BLaER1 treated with 17β-estradiol and CSF1 and Interleukin-3, amounts not matched to agents 10 nM and 100 nM (cell line): ENCODE measurements at regions not wholly inside any gene's neighbourhood (a gene's known extent, or its start where the extent isn't known, plus 50 kb on each side); places are given as distances from the start of the nearest gene placed in this dataset.
A peak's percentile ranks its signal among the peaks of the same experiment; 100 is the strongest.

ENCODE experiments used
- H3K27ac ChIP-seq, 11 experiments: shearing (Covaris generic); formaldehyde crosslinking; 2 replicates each; pipeline ENCODE4 v1.8.1; 2022
- H3K27me3 ChIP-seq, 11 experiments: shearing (Covaris generic); formaldehyde crosslinking; 2 replicates each; pipeline ENCODE4 v1.8.1; 2022
- H3K36me3 ChIP-seq, 11 experiments: shearing (Covaris generic); formaldehyde crosslinking; 2 replicates each; pipeline ENCODE4 v1.8.1; 2022
- H3K4me1 ChIP-seq, 10 experiments: shearing (Covaris generic); formaldehyde crosslinking; 2 replicates each; pipeline ENCODE4 v1.8.1; 2022
- H3K4me2 ChIP-seq, 11 experiments: shearing (Covaris generic); formaldehyde crosslinking; 2 replicates each; pipeline ENCODE4 v1.8.1; 2022
- H3K4me3 ChIP-seq, 10 experiments: shearing (Covaris generic); formaldehyde crosslinking; 2 replicates each; pipeline ENCODE4 v1.8.1; 2022
- H3K9ac ChIP-seq, 11 experiments: shearing (Covaris generic); formaldehyde crosslinking; 2 replicates each; pipeline ENCODE4 v1.8.1; 2022
- H3K9me3 ChIP-seq, 11 experiments: shearing (Covaris generic); formaldehyde crosslinking; replicated peaks in 1 of 11; 2 replicates each; pipeline ENCODE4 v1.8.1; 2022
- H4K20me1 ChIP-seq, 11 experiments: shearing (Covaris generic); formaldehyde crosslinking; 2 replicates each; pipeline ENCODE4 v1.8.1; 2022
- Cebpa-rat ChIP-seq, 11 experiments: shearing (Covaris generic); IDR thresholded peaks; 2 replicates each; pipeline ENCODE4 v1.8.1; 2022

DNA sequence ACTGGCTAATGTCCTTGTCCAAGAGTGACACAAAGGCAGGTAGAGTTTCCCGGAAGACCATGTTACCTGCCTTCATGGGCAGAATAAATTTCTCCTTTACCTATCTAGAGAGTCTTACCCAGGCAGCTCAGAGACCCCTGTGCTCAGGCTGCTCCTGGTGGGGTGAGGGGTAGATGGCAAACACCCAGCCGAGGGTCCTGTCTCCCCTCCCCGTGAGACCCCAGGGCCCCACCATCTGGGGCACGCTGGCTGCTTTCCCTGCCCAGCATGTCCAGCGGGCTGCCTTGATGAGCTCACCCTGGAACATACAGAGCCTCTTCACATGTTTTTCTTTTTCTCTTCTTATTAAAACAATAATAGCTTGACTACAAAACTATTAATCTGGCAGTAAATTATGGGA lies 116.5 kb downstream of the EDN3 start:
- Histone ChIP-seq H3K9ac (no peak overlapping the region), H3K9me3 (no peaks in the 10 kb centered on the region), H3K27me3 (no peaks in the 10 kb centered on the region), H3K36me3 (no peaks in the 10 kb centered on the region), H3K4me3 (no peak overlapping the region), H3K4me1 (no peaks in the 10 kb centered on the region), H4K20me1 (0 out of 22 replicates have a peak, but pooled peaks cover 0 to 6% (median 0%) of the 10 kb centered on the region in 11 experiments), H3K4me2 (no peak overlapping the region), H3K27ac (no peak overlapping the region)
- TF ChIP-seq Cebpa-rat (IDR thresholded peaks at IDR 0.05), result no peak

- no peaks in the 10 kb centered on the region for H3K27me3 ChIP-seq
- no peak for TF ChIP-seq Cebpa-rat (IDR thresholded peaks at IDR 0.05)
- no peak overlapping the region for H3K9ac ChIP-seq
- H3K4me2 ChIP-seq, result no peak overlapping the region
- H3K4me3 ChIP-seq, result no peak overlapping the region
- H4K20me1 ChIP-seq, result no peaks in the 10 kb centered on the region
- H3K9me3 ChIP-seq, result no peaks in the 10 kb centered on the region
- H3K27ac ChIP-seq, result no peak overlapping the region
- H3K4me1 ChIP-seq, result no peaks in the 10 kb centered on the region
- H3K36me3 ChIP-seq, result no peaks in the 10 kb centered on the region
Observed at GRCh38 chr20:59421089-59421488, 120.7 kb downstream of the EDN3 start.

- Histone ChIP-seq H3K9me3 (no peaks in the 10 kb centered on the region), H3K27ac (no peak overlapping the region), H3K36me3 (no peaks in the 10 kb centered on the region), H3K27me3 (no peaks in the 10 kb centered on the region), H3K4me1 (no peaks in the 10 kb centered on the region), H3K9ac (no peak overlapping the region), H3K4me3 (no peak overlapping the region), H4K20me1 (no peaks in the 10 kb centered on the region), H3K4me2 (no peak overlapping the region)
- no peak for TF ChIP-seq Cebpa-rat (IDR thresholded peaks at IDR 0.05)
Observed at GRCh38 chr20:59421920-59422637, 121.7 kb downstream of the EDN3 start.

DNA sequence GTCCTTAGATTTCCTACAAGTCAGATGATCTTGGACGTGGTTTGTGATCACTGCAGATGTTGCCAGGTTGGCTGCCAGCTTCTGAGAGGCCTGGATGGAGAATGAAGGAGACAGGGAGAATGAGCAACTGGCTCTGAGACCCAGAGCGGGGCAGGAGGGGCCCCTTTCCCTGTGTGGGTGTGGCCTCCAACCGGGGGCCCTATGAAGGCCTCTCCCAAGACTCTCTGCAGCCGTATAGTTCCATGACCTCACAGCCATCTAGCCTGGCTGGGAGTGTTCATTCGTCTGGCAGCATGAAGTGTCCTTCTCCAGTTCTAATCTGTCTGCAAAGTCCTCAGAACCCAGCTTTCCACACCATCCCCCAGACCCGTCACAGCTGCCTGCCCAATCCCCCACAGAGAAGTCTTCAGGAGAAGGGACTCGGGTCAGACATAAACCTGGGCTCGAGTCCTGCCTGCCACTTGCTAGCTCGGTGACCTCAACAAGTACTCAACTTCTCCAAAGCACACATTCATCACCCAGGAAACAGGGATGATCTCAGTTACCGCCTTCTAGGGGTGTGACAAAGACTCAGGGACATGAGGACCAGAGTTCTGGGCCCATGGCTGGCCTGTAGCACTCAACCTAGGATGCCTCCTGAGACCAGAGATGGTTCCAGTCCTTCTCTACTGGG lies 122.6 kb downstream of the EDN3 start:
- Histone ChIP-seq H3K36me3 (no peaks in the 10 kb centered on the region), H3K9me3 (no peaks in the 10 kb centered on the region), H3K9ac (no peak overlapping the region), H3K27me3 (no peaks in the 10 kb centered on the region), H3K27ac (no peak overlapping the region), H4K20me1 (no peaks in the 10 kb centered on the region), H3K4me3 (no peak overlapping the region), H3K4me2 (no peak overlapping the region), H3K4me1 (no peaks in the 10 kb centered on the region)
- TF ChIP-seq Cebpa-rat (IDR thresholded peaks at IDR 0.05), result no peak; a peak in 1 of 22 replicates

DNA sequence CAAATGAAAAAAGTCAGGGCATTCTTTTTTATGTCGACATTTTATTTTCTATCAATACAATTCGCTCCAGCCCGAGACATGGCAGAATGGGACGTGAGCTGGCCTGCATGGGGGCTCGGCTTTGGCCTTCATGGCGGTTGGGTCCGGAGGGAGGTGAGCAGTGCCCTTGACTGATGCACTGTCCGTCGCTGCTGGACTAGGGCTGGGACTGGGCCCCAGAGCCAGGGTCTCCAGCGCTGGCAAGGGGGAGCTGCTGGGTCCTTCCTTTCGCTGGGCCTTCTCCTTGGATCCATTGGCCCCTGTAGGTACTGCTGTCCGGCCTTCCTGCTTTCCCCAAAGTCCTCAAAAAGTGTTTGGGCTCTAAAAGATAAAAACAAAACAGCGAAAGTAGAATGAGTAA lies 124.6 kb downstream of the EDN3 start:
- Histone ChIP-seq H3K9me3 (no peaks in the 10 kb centered on the region), H3K27ac (no peak overlapping the region), H3K4me2 (no peak overlapping the region), H3K4me1 (peaks cover 0 to 12% (median 9%) of the 10 kb centered on the region in 10 experiments; a peak in 13 of 20 replicates), H3K4me3 (no peak overlapping the region), H3K9ac (no peak overlapping the region), H3K36me3 (no peaks in the 10 kb centered on the region), H3K27me3 (no peaks in the 10 kb centered on the region), H4K20me1 (no peaks in the 10 kb centered on the region)
- TF ChIP-seq Cebpa-rat (IDR thresholded peaks at IDR 0.05), result no peak

DNA sequence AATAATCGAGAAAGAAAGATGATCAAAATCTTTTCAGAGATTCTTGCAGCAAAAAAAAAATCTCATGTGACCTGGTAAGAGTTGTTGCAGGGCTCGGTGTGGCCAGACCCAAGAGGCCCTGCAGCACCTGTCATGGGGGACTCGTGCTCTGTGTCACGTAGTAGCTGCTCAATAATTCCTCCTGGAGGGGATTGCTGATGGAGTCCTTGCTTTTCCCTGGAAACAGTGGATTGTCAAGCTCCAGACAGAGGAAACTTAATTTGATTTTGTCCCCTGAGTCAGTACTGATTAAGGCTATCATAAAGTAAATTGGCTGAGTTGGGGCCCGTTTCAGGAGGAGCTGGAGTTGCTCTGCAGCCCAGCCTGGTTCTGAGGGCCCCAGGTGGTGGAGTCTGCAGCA lies 125.2 kb downstream of the EDN3 start:
- Histone ChIP-seq H3K4me1 (peaks cover 0 to 13% (median 9%) of the 10 kb centered on the region in 10 experiments; a peak in 13 of 20 replicates), H3K9me3 (no peaks in the 10 kb centered on the region), H4K20me1 (no peaks in the 10 kb centered on the region), H3K4me3 (no peak overlapping the region), H3K36me3 (no peaks in the 10 kb centered on the region), H3K27me3 (no peaks in the 10 kb centered on the region), H3K4me2 (no peak overlapping the region), H3K27ac (no peak overlapping the region), H3K9ac (no peak overlapping the region)
- no peak for TF ChIP-seq Cebpa-rat (IDR thresholded peaks at IDR 0.05)

- Histone ChIP-seq H3K36me3 (no peaks in the 10 kb centered on the region), H3K9ac (no peak overlapping the region), H3K27ac (no peak overlapping the region), H3K4me2 (no peak overlapping the region), H3K27me3 (no peaks in the 10 kb centered on the region), H3K4me3 (no peak overlapping the region), H4K20me1 (no peaks in the 10 kb centered on the region), H3K4me1 (peaks cover 0 to 13% (median 9%) of the 10 kb centered on the region in 10 experiments; a peak in 13 of 20 replicates), H3K9me3 (no peaks in the 10 kb centered on the region)
- TF ChIP-seq Cebpa-rat (IDR thresholded peaks at IDR 0.05), result no peak
Observed at GRCh38 chr20:59428006-59428405, 127.6 kb downstream of the EDN3 start.

- no peaks in the 10 kb centered on the region for H3K27me3 ChIP-seq
- no peak overlapping the region for H3K4me3 ChIP-seq
- peak overlapping the region in 8 of 11 experiments; percentile 19 to 72 (median 51); a peak in 14 of 22 replicates for H3K27ac ChIP-seq
- H3K9ac ChIP-seq, result peak overlapping the region in 2 of 11 experiments; percentile 4 to 49; a peak in 2 of 22 replicates
- TF ChIP-seq Cebpa-rat (IDR thresholded peaks at IDR 0.05), result no peak
- no peaks in the 10 kb centered on the region for H3K9me3 ChIP-seq
- no peaks in the 10 kb centered on the region for H3K36me3 ChIP-seq
- H4K20me1 ChIP-seq, result no peaks in the 10 kb centered on the region
- peaks cover 0 to 13% (median 9%) of the 10 kb centered on the region in 10 experiments; a peak in 13 of 20 replicates for H3K4me1 ChIP-seq
- H3K4me2 ChIP-seq, result peak overlapping the region; percentile 35 to 83 (median 57); a peak in 21 of 22 replicates
Observed at GRCh38 chr20:59428441-59429205, 128.2 kb downstream of the EDN3 start.

- no peak for TF ChIP-seq Cebpa-rat (IDR thresholded peaks at IDR 0.05)
- H3K9me3 ChIP-seq, result no peaks in the 10 kb centered on the region
- peak overlapping the region in 2 of 11 experiments; percentile 4 to 49; a peak in 4 of 22 replicates for H3K9ac ChIP-seq
- peaks cover 0 to 13% (median 9%) of the 10 kb centered on the region in 10 experiments; a peak in 13 of 20 replicates for H3K4me1 ChIP-seq
- H3K27ac ChIP-seq, result peak overlapping the region in 8 of 11 experiments; percentile 19 to 72 (median 51); a peak in 15 of 22 replicates
- no peaks in the 10 kb centered on the region for H3K36me3 ChIP-seq
- H4K20me1 ChIP-seq, result no peaks in the 10 kb centered on the region
- H3K27me3 ChIP-seq, result no peaks in the 10 kb centered on the region
- H3K4me3 ChIP-seq, result peak overlapping the region in 2 of 10 experiments; percentile 1 to 22; a peak in 1 of 20 replicates
- peak overlapping the region; percentile 35 to 83 (median 57) for H3K4me2 ChIP-seq
Observed at GRCh38 chr20:59429396-59429795, 129.0 kb downstream of the EDN3 start.
